DMS79 treated with DMSO at 0.1 percent for 48 hours (cell line): ENCODE measurements at regions not wholly inside any gene's neighbourhood (a gene's known extent, or its start where the extent isn't known, plus 50 kb on each side); places are given as distances from the start of the nearest gene placed in this dataset.

Experiments used
- DNase-seq: peaks from one replicate; lab custom pipeline; 2025; lab: John Stamatoyannopoulos, UW

DNA sequence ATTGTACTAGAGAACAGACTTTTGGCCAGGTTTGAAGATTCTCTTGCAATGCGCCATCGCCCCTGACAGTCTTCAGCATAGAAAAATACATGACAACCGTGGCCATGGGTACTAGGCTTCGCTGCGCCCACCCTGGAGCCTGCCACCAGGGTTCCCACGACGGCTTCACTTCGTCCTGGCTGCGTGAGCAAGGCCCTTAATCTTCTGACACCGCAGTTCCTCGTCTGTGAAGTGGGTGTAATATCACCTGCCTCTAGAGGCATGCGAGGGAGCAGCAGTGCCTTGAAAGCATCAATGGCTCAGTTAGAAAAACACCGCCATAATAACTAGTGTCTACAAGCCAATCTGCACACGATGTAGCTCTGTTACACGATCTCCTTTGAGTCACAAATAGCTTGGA is 175.2 kb upstream of the HS6ST1 start:
- DNase-seq = no peak

DNA sequence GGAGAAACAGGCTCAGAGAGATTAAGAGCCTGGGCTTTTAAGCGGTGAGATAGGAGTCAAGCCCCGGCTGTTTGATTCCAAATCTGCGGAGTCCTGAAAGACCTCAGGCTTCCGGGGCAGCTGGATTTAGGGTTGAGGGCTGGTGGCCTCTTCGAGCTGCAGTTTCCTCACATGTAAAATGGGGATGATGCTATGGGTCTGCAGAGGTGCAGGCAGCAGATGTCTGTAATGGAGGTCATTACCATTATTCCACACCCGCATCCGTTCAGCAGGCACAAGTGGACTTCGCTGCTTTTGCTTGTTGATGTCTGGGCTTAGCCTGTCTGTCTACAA is 175.6 kb upstream of the HS6ST1 start:
- no peak for DNase-seq

GRCh38 chr2:128494640-128495321 is 176.1 kb upstream of the HS6ST1 start:
- DNase-seq = no peak

GRCh38 chr2:128495996-128496547 is 177.4 kb upstream of the HS6ST1 start:
- DNase-seq = no peak

DNA sequence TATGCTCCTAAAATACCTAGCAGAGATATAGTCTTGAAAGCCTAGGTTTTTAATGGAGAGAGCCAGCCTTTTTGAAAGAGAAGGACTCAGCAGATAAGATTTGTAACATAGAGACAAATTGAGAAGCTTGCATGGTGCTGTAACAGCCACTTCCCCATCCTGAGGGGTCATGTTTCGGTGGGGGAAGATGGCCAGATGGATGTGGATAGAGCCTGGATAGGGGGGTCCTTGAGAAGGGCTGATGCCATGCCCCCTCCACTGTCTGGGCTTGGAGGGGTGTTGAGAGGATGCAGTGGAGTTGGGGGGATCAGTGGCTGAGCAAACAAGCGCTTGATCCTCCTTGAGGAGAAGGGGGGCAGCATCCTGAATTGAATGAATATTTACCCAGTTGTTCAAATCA is 178.0 kb upstream of the HS6ST1 start:
- DNase-seq = no peak

GRCh38 chr2:128497461-128497860 is 178.8 kb upstream of the HS6ST1 start:
- no peak for DNase-seq

DNA sequence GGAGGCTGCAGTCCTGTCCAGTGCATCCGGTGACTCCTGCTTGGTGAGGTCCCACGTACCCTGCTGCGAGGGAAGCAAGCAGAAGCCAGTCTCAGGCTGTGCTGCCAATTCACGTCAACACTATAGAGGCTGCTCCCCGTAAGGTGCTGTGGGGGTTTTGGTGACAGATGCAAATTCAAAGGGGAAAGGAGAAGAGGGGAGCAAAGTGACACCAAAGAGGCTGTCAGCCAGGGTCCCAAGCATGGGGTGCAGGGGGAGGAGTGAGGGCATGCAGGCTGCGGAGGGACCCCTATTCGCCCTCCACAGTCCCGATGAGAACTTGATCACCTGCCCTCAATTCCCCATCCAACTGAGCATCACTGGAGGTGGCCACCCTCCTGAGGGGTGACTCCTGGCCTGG is 179.4 kb upstream of the HS6ST1 start:
- no peak for DNase-seq

GRCh38 chr2:128498589-128498988 is 179.9 kb upstream of the HS6ST1 start:
- DNase-seq = no peak

GRCh38 chr2:128499367-128500137 is 180.9 kb upstream of the HS6ST1 start:
- peak; percentile 12 for DNase-seq

- no peak for DNase-seq
Observed at GRCh38 chr2:128500138-128500800, 181.6 kb upstream of the HS6ST1 start.

- DNase-seq = peak; percentile 10
Observed at GRCh38 chr2:128501006-128501690, 182.5 kb upstream of the HS6ST1 start.

- no peak for DNase-seq
Observed at GRCh38 chr2:128501700-128502099, 183.0 kb upstream of the HS6ST1 start.

GRCh38 chr2:128502200-128502599 is 183.5 kb upstream of the HS6ST1 start:
- DNase-seq = no peak

GRCh38 chr2:128502638-128503246 is 184.1 kb upstream of the HS6ST1 start:
- no peak for DNase-seq

GRCh38 chr2:128503399-128504245 is 185.0 kb upstream of the HS6ST1 start:
- DNase-seq = no peak

- DNase-seq = no peak
Observed at GRCh38 chr2:128504246-128505149, 185.8 kb upstream of the HS6ST1 start.

DNA sequence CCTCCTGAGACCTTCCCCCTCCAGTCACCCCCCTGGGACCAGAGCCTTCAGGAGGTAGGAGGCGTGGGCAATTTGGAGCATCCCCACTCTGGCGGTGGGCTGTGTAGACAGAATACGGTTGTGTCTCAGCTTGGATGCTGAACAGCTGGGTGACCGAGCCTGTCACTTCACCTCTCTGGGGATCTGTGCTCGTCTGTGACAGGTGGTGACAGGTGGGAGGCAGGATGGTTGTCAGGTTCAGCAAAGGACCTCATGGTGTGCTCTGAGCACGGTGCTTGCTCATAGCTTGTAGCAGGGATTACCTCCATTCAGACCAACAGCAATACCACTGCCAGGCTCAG is 186.5 kb upstream of the HS6ST1 start:
- no peak for DNase-seq

DNA sequence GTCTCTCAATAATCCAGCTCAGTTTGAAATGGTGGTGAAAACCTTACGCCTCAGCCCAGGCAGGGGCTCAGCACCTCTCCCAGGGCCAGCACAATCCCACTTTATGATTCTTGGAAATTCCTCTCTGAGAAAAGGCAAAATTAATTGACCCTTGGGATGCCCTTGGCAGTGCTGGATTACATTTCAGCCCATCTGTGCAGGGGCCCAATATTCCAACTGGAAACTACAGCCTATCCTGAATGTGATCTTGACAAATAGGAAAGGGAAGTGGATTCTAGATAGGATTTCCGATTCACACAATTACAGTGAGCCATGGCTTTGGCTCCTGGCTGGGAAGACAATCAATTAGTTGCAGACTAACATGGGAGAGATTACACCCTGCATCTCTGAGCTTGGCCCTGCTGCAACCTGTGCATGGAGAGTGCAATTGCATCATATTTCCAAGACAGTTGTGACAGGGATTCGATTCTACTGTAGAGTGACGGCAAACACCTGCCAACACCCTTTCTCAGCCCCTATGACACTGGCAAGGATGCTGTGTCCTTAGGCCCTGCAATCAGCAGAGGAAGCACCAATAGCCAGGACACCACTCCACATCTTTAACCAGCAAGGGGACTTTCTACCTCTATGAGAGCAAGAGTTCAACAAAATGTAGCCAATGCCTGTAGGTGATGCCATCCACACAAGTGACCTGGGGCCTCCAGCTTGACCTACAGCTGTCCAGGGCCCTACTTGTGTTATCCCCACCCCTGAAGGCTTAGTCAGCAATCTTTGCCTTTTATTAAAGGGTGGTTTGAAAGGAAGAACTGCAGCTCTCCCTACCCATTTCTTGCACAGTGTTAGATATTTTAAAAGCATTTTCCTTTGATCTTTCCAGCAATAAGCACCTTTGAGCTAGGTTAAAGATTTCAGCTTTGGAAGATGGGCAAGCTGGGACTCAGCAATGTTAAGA is 187.2 kb upstream of the HS6ST1 start:
- no peak for DNase-seq

- no peak for DNase-seq
Observed at GRCh38 chr2:128506534-128506933, 187.9 kb upstream of the HS6ST1 start.
